GM23248 (cell line): ENCODE measurements at regions not wholly inside any gene's neighbourhood (a gene's known extent, or its start where the extent isn't known, plus 50 kb on each side); places are given as distances from the start of the nearest gene placed in this dataset.

Source experiments
- EZH2 ChIP-seq: fragments of 200-600 bp; sonication (generic); IDR thresholded peaks from 2 replicates; pipeline ENCODE4 v1.6.1; 2018; ENCODE audit warnings: antibody characterized with exemption, mild to moderate bottlenecking; ENCODE audit not compliant: insufficient read depth, poor library complexity, severe bottlenecking
- EZH2phosphoT487 ChIP-seq: fragments of 200-600 bp; sonication (generic); IDR thresholded peaks from 2 replicates; pipeline ENCODE4 v1.6.1; 2018; ENCODE audit warnings: antibody characterized with exemption, moderate library complexity, mild to moderate bottlenecking, low read depth; ENCODE audit not compliant: insufficient read depth

GRCh38 chr5:84817953-84818352 is 433.3 kb upstream of the EDIL3 start:
- no peak for TF ChIP-seq EZH2
- no peak for TF ChIP-seq EZH2phosphoT487
